D721Med (cell line): ENCODE measurements at regions not wholly inside any gene's neighbourhood (a gene's known extent, or its start where the extent isn't known, plus 50 kb on each side); places are given as distances from the start of the nearest gene placed in this dataset.

ENCODE experiments used
- DNase-seq: peaks from one replicate; pipeline ENCODE4 v3.0.0; 2011; ENCODE audit warnings: low spot score; ENCODE audit not compliant: insufficient read length
- FAIRE-seq: peaks from 2 replicates; lab custom pipeline; 2011; peaks lifted over from hg19 to GRCh38; lab: Jason Lieb, UNC
- CTCF ChIP-seq: IDR thresholded peaks from 2 replicates; pipeline ENCODE4 v1.5.1; 2012; ENCODE audit warnings: mild to moderate bottlenecking, control low read depth; ENCODE audit not compliant: insufficient read depth; ENCODE audit errors: missing control alignments

GRCh38 chr13:67725999-67726398 lies 495.9 kb upstream of the PCDH9 start:
- FAIRE-seq (no peak), DNase-seq (no peak)
- no peak for TF ChIP-seq CTCF

- DNase-seq: no peak
- no peak for FAIRE-seq
- no peak for TF ChIP-seq CTCF
These were observed 483.4 kb upstream of the PCDH9 start for GRCh38 chr13:67713571-67713970.

GRCh38 chr13:67696775-67697174 lies 466.6 kb upstream of the PCDH9 start:
- no peak for TF ChIP-seq CTCF
- DNase-seq: no peak
- no peak for FAIRE-seq

- FAIRE-seq (no peak), DNase-seq (no peak)
- no peak for TF ChIP-seq CTCF
These were observed 434.4 kb upstream of the PCDH9 start for GRCh38 chr13:67664502-67664901.

- no peak for TF ChIP-seq CTCF
- DNase-seq (no peak), FAIRE-seq (no peak)
These were observed 432.9 kb upstream of the PCDH9 start for GRCh38 chr13:67662997-67663396.

- FAIRE-seq: no peak
- TF ChIP-seq CTCF: no peak
These were observed 422.8 kb upstream of the PCDH9 start for GRCh38 chr13:67652887-67653286.

GRCh38 chr13:67651908-67652465 lies 421.9 kb upstream of the PCDH9 start:
- no peak for DNase-seq
- FAIRE-seq: no peak
- no peak for TF ChIP-seq CTCF

More at GRCh38 chr13:67652887-67653286, 422.8 kb upstream of the PCDH9 start:
- DNase-seq: no peak
